ENCODE measurements at regions not wholly inside any gene's neighbourhood (a gene's known extent, or its start where the extent isn't known, plus 50 kb on each side); places are given as distances from the start of the nearest gene placed in this dataset.

GRCh38 chr10:14382022-14382421 lies 51.3 kb upstream of the FRMD4A start:
- TF ChIP-seq CTCF (IDR thresholded peaks at IDR 0.05) (no peak), POLR2A (IDR thresholded peaks at IDR 0.05) (no peak)

Data from lower leg skin (tissue), 3 donors.